MM.1S (cell line): ENCODE measurements at regions not wholly inside any gene's neighbourhood (a gene's known extent, or its start where the extent isn't known, plus 50 kb on each side); places are given as distances from the start of the nearest gene placed in this dataset.

Experiments
- DNase-seq: peaks from one replicate; pipeline ENCODE4 v3.0.0-alpha.2; 2015
- H2AFZ ChIP-seq: fragments of 300-600 bp; sonication (generic); 2 replicates; pipeline ENCODE4 v1.6.0; 2016; ENCODE audit warnings: antibody characterized with exemption, low read length
- H3F3A ChIP-seq: fragments of 300-600 bp; sonication (generic); 2 replicates; pipeline ENCODE4 v1.6.1; 2016; ENCODE audit warnings: mild to moderate bottlenecking, antibody characterized with exemption, low read length, moderate library complexity, mixed read lengths; ENCODE audit not compliant: insufficient read depth
- H3K27ac ChIP-seq: fragments of 300-600 bp; sonication (generic); 2 replicates; pipeline ENCODE4 v1.5.1; 2016; ENCODE audit warnings: mild to moderate bottlenecking, low read length
- H3K27me3 ChIP-seq: fragments of 300-600 bp; sonication (generic); replicated peaks from 2 replicates; pipeline ENCODE4 v1.6.0; 2016; ENCODE audit warnings: low read length; ENCODE audit not compliant: insufficient read depth
- H3K36me3 ChIP-seq: fragments of 300-600 bp; sonication (generic); replicated peaks from 2 replicates; pipeline ENCODE4 v1.6.1; 2016; ENCODE audit warnings: mild to moderate bottlenecking, low read length, mixed read lengths; ENCODE audit not compliant: insufficient read depth
- H3K4me1 ChIP-seq: fragments of 300-600 bp; sonication (generic); 2 replicates; pipeline ENCODE4 v1.6.1; 2016; ENCODE audit warnings: low read length, mixed read lengths
- H3K4me2 ChIP-seq: fragments of 300-600 bp; sonication (generic); 2 replicates; pipeline ENCODE4 v1.6.0; 2016; ENCODE audit warnings: low read depth, low read length
- H3K4me3 ChIP-seq: fragments of 300-600 bp; sonication (generic); 2 replicates; pipeline ENCODE4 v1.5.1; 2016; ENCODE audit warnings: low read length, mixed read lengths
- H3K79me2 ChIP-seq: fragments of 300-600 bp; sonication (generic); 2 replicates; pipeline ENCODE4 v1.6.1; 2016; ENCODE audit warnings: mixed run types, low read length, mixed read lengths
- H3K9ac ChIP-seq: fragments of 300-600 bp; sonication (generic); 2 replicates; pipeline ENCODE4 v1.6.1; 2016; ENCODE audit warnings: low read length, mixed read lengths
- H3K9me2 ChIP-seq: fragments of 300-600 bp; sonication (generic); replicated peaks from 2 replicates; pipeline ENCODE4 v1.6.1; 2016; ENCODE audit warnings: mild to moderate bottlenecking, low read length, mixed read lengths; ENCODE audit not compliant: insufficient read depth
- H3K9me3 ChIP-seq: fragments of 300-600 bp; sonication (generic); replicated peaks from 2 replicates; pipeline ENCODE4 v1.6.1; 2016; ENCODE audit warnings: mild to moderate bottlenecking, low read length, mixed read lengths; ENCODE audit not compliant: insufficient read depth
- H4K20me1 ChIP-seq: fragments of 300-600 bp; sonication (generic); 2 replicates; pipeline ENCODE4 v1.6.1; 2016; ENCODE audit warnings: mild to moderate bottlenecking, low read length, moderate library complexity, mixed read lengths; ENCODE audit not compliant: insufficient read depth
- CTCF ChIP-seq: fragments of 300-600 bp; sonication (generic); IDR thresholded peaks from 2 replicates; pipeline ENCODE4 v1.5.1; 2016; ENCODE audit warnings: antibody characterized with exemption, low read length, mixed read lengths
- EZH2 ChIP-seq: fragments of 300-600 bp; sonication (generic); optimal IDR thresholded peaks from 2 replicates; pipeline ENCODE3; 2017; ENCODE audit warnings: low read depth, mild to moderate bottlenecking, antibody characterized with exemption, low read length, mixed read lengths
- EZH2phosphoT487 ChIP-seq: fragments of 300-600 bp; sonication (generic); IDR thresholded peaks from 2 replicates; pipeline ENCODE4 v1.6.1; 2018; ENCODE audit warnings: antibody characterized with exemption, low read length

- H4K20me1 ChIP-seq, result no peaks in the 10 kb centered on the region
- no peaks in the 10 kb centered on the region for H3K79me2 ChIP-seq
- H3K4me3 ChIP-seq, result no peak overlapping the region
- TF ChIP-seq CTCF (no peak), EZH2 (no peak), EZH2phosphoT487 (no peak)
- no peaks in the 10 kb centered on the region for H3K9me2 ChIP-seq
- H3F3A ChIP-seq, result no peaks in the 10 kb centered on the region
- no peaks in the 10 kb centered on the region for H3K36me3 ChIP-seq
- H3K9ac ChIP-seq, result no peak overlapping the region
- no peak overlapping the region for H3K27ac ChIP-seq
- no peak overlapping the region for H2AFZ ChIP-seq
- H3K4me1 ChIP-seq, result peaks cover 12% of the 10 kb centered on the region
- no peaks in the 10 kb centered on the region for H3K9me3 ChIP-seq
- no peak for DNase-seq
- no peak overlapping the region for H3K4me2 ChIP-seq
- no peaks in the 10 kb centered on the region for H3K27me3 ChIP-seq
Observed at GRCh38 chr3:154952553-154952952, 127.6 kb upstream of the MME start.

GRCh38 chr3:154943981-154944380 is 136.1 kb upstream of the MME start:
- no peaks in the 10 kb centered on the region for H4K20me1 ChIP-seq
- H3F3A ChIP-seq, result no peaks in the 10 kb centered on the region
- H3K36me3 ChIP-seq, result no peaks in the 10 kb centered on the region
- H3K4me3 ChIP-seq, result no peak overlapping the region
- no peak overlapping the region for H3K27ac ChIP-seq
- H3K4me2 ChIP-seq, result no peak overlapping the region
- DNase-seq, result no peak
- no peaks in the 10 kb centered on the region for H3K9me2 ChIP-seq
- no peak overlapping the region for H2AFZ ChIP-seq
- H3K9ac ChIP-seq, result no peak overlapping the region
- no peaks in the 10 kb centered on the region for H3K9me3 ChIP-seq
- no peaks in the 10 kb centered on the region for H3K79me2 ChIP-seq
- no peaks in the 10 kb centered on the region for H3K27me3 ChIP-seq
- H3K4me1 ChIP-seq, result no peaks in the 10 kb centered on the region
- TF ChIP-seq EZH2, result no peak
- TF ChIP-seq CTCF, result no peak
- TF ChIP-seq EZH2phosphoT487, result no peak

DNA sequence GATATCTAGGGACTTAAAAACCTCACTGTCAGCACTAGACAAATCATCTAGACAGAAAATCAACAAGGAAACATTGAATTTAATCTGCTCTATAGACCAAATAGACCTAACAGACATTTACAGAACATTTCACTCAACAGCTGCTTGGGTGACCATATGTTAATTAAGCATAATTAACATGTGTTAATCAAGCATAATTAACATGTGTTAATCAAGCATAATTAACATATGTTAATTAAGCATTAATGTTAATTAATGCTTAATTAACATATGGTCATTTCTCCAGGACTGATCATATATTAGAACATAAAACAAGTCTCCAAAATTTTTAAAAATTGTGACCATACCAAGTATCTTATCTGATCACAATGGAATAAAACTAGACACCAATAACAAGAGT is 137.3 kb upstream of the MME start:
- no peak for TF ChIP-seq CTCF
- TF ChIP-seq EZH2, result no peak
- TF ChIP-seq EZH2phosphoT487, result no peak
- no peak overlapping the region for H2AFZ ChIP-seq
- no peaks in the 10 kb centered on the region for H3K36me3 ChIP-seq
- no peak overlapping the region for H3K4me2 ChIP-seq
- no peaks in the 10 kb centered on the region for H3K9me2 ChIP-seq
- no peaks in the 10 kb centered on the region for H3F3A ChIP-seq
- H3K79me2 ChIP-seq, result no peaks in the 10 kb centered on the region
- H4K20me1 ChIP-seq, result no peaks in the 10 kb centered on the region
- no peak overlapping the region for H3K9ac ChIP-seq
- no peak overlapping the region for H3K27ac ChIP-seq
- H3K9me3 ChIP-seq, result no peaks in the 10 kb centered on the region
- no peak for DNase-seq
- H3K4me3 ChIP-seq, result no peak overlapping the region
- no peaks in the 10 kb centered on the region for H3K4me1 ChIP-seq
- H3K27me3 ChIP-seq, result no peaks in the 10 kb centered on the region

- no peaks in the 10 kb centered on the region for H3K9me2 ChIP-seq
- no peaks in the 10 kb centered on the region for H3K9me3 ChIP-seq
- no peaks in the 10 kb centered on the region for H3F3A ChIP-seq
- H3K36me3 ChIP-seq, result no peaks in the 10 kb centered on the region
- H2AFZ ChIP-seq, result no peak overlapping the region
- H3K27me3 ChIP-seq, result no peaks in the 10 kb centered on the region
- no peak for DNase-seq
- H4K20me1 ChIP-seq, result no peaks in the 10 kb centered on the region
- no peak overlapping the region for H3K4me2 ChIP-seq
- no peak overlapping the region for H3K9ac ChIP-seq
- no peak overlapping the region for H3K27ac ChIP-seq
- no peaks in the 10 kb centered on the region for H3K4me1 ChIP-seq
- no peaks in the 10 kb centered on the region for H3K79me2 ChIP-seq
- TF ChIP-seq EZH2 (no peak), CTCF (no peak), EZH2phosphoT487 (no peak)
- H3K4me3 ChIP-seq, result no peak overlapping the region
Observed at GRCh38 chr3:154936196-154936595, 143.9 kb upstream of the MME start.
